SK-N-SH (cell line): ENCODE measurements at regions not wholly inside any gene's neighbourhood (a gene's known extent, or its start where the extent isn't known, plus 50 kb on each side); places are given as distances from the start of the nearest gene placed in this dataset.

Source experiments
- CTCF ChIP-seq: fragments of 200-600 bp; sonication (generic); IDR thresholded peaks from 2 replicates; pipeline ENCODE4 v1.6.1; 2017; ENCODE audit warnings: antibody characterized with exemption, mild to moderate bottlenecking, moderate library complexity
- EZH2phosphoT487 ChIP-seq: fragments of 200-600 bp; sonication (generic); IDR thresholded peaks from 2 replicates; pipeline ENCODE4 v1.6.1; 2017; ENCODE audit warnings: low read depth, mixed run types, mild to moderate bottlenecking, antibody characterized with exemption, moderate library complexity, borderline replicate concordance
- GABPA ChIP-seq: IDR thresholded peaks from 2 replicates; pipeline ENCODE4 v1.4.0; 2012; ENCODE audit warnings: low read depth, mild to moderate bottlenecking
- MXI1 ChIP-seq: IDR thresholded peaks from 2 replicates; pipeline ENCODE4 v1.6.1; 2012; ENCODE audit warnings: mild to moderate bottlenecking, low read depth, low read length, improper control_type of control experiment
- NRF1 ChIP-seq: IDR thresholded peaks from 2 replicates; pipeline ENCODE4 v1.6.1; 2012; ENCODE audit warnings: low read depth, mild to moderate bottlenecking, low read length
- POLR2AphosphoS5 ChIP-seq: IDR thresholded peaks from 2 replicates; pipeline ENCODE4 v1.6.1; 2012; ENCODE audit warnings: low read depth, low read length
- SIN3A ChIP-seq: IDR thresholded peaks from 2 replicates; pipeline ENCODE4 v1.6.1; 2012; ENCODE audit warnings: low read depth, mild to moderate bottlenecking, low read length, moderate library complexity, borderline replicate concordance
- SMC3 ChIP-seq: IDR thresholded peaks from 2 replicates; pipeline ENCODE4 v1.6.1; 2012; ENCODE audit warnings: low read depth, low read length, improper control_type of control experiment
- TAF1 ChIP-seq: IDR thresholded peaks from 2 replicates; pipeline ENCODE4 v1.6.1; 2012; ENCODE audit warnings: low read depth, mild to moderate bottlenecking, low read length, moderate library complexity, borderline replicate concordance
- TCF12 ChIP-seq: IDR thresholded peaks from 2 replicates; pipeline ENCODE4 v1.4.0; 2012
- TEAD4 ChIP-seq: IDR thresholded peaks from 2 replicates; pipeline ENCODE4 v1.4.0; 2012; ENCODE audit warnings: mild to moderate bottlenecking, borderline replicate concordance; ENCODE audit not compliant: insufficient read depth
- TF ChIP-seq, protein P1 (sequence below): IDR thresholded peaks from 2 replicates; pipeline ENCODE4 v1.6.1; 2012; ENCODE audit warnings: mild to moderate bottlenecking, low read depth, low read length, moderate library complexity

DNA sequence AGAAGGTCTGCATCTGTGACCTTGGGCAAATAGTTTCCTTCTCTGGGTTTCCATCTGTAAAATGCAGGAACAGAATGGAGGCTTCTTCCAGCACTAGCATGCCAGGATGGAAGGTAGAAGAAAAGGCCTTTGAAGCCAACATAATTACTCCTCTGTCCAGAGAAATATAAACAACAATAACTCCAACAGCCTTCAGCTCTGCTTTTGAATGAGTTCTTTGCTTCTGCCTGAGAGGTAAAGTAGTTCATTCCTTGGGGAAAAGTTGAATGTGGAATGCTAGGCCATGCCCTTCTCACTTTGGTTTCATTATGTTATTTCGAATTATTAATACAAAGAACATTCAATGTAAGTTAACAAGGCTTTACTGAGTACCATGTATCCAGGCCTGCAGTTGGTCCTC is 61.2 kb upstream of the BLID start:
- TF ChIP-seq CTCF (no peak), SMC3 (no peak), POLR2AphosphoS5 (peak; percentile 21; the same call in 1 of the 2 replicates), TAF1 (no peak), TCF12 (no peak), MXI1 (no peak), EZH2phosphoT487 (no peak), NRF1 (no peak), GABPA (no peak), SIN3A (no peak), TEAD4 (no peak)
- TF ChIP-seq, protein P1, sequence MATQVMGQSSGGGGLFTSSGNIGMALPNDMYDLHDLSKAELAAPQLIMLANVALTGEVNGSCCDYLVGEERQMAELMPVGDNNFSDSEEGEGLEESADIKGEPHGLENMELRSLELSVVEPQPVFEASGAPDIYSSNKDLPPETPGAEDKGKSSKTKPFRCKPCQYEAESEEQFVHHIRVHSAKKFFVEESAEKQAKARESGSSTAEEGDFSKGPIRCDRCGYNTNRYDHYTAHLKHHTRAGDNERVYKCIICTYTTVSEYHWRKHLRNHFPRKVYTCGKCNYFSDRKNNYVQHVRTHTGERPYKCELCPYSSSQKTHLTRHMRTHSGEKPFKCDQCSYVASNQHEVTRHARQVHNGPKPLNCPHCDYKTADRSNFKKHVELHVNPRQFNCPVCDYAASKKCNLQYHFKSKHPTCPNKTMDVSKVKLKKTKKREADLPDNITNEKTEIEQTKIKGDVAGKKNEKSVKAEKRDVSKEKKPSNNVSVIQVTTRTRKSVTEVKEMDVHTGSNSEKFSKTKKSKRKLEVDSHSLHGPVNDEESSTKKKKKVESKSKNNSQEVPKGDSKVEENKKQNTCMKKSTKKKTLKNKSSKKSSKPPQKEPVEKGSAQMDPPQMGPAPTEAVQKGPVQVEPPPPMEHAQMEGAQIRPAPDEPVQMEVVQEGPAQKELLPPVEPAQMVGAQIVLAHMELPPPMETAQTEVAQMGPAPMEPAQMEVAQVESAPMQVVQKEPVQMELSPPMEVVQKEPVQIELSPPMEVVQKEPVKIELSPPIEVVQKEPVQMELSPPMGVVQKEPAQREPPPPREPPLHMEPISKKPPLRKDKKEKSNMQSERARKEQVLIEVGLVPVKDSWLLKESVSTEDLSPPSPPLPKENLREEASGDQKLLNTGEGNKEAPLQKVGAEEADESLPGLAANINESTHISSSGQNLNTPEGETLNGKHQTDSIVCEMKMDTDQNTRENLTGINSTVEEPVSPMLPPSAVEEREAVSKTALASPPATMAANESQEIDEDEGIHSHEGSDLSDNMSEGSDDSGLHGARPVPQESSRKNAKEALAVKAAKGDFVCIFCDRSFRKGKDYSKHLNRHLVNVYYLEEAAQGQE, result no peak
